Mesothelial cell of epicardium (in vitro differentiated cells): ENCODE measurements at regions not wholly inside any gene's neighbourhood (a gene's known extent, or its start where the extent isn't known, plus 50 kb on each side); places are given as distances from the start of the nearest gene placed in this dataset.

Experiments used
- DNase-seq, 2 experiments: peaks; one replicate each; pipeline ENCODE4 v3.0.0; 2021; ENCODE audit warnings: low spot score in 2 of 2; ENCODE audit not compliant: unreplicated experiment in 2 of 2
- H3K27ac Mint-ChIP-seq: 2 replicates; pipeline ENCODE4 v1.8.0; 2021; ENCODE audit warnings: mixed read lengths
- H3K27me3 Mint-ChIP-seq: 2 replicates; pipeline ENCODE4 v1.8.0; 2021; ENCODE audit warnings: low read depth, mixed read lengths
- H3K36me3 Mint-ChIP-seq: 2 replicates; pipeline ENCODE4 v1.8.0; 2021; ENCODE audit warnings: mixed read lengths
- H3K4me1 Mint-ChIP-seq: 2 replicates; pipeline ENCODE4 v1.8.0; 2021; ENCODE audit warnings: mixed read lengths
- H3K4me3 Mint-ChIP-seq: 2 replicates; pipeline ENCODE4 v1.8.0; 2021; ENCODE audit warnings: mild to moderate bottlenecking, moderate library complexity, mixed read lengths
- H3K9me3 Mint-ChIP-seq: 2 replicates; pipeline ENCODE4 v1.8.0; 2021; ENCODE audit warnings: mixed read lengths
- TF ChIP-seq, protein P1 (sequence below): fragments of 200-600 bp; sonication (generic); IDR thresholded peaks from one replicate; pipeline ENCODE4 v1.5.0; 2021; ENCODE audit warnings: antibody characterized with exemption; ENCODE audit not compliant: unreplicated experiment

DNA sequence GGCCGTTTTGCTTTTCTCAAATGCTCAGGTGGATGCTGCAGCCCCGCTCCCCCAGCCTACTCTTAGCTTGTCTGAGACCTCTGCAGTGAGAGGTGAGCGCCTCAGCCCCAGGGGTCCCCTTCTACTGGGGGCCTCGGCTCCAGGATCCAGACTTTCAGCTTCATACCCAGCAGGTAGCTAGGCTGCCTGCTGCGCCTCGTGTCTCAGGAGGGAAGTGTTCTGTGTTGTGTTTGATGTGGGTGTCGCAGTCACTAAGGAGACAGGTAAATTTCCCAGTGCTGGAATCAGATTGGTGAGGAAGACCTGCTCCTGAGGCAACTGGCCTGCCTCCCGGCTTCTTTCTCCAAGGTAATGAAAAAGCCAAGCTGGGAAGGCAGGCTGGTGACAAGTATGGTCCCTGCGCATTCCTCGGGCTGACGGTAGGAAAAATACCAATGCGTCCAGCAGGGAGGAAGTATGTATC is 604.0 kb upstream of the SALL1 start:
- Mint-ChIP-seq H3K4me1 (peaks cover 4% of the 10 kb centered on the region), H3K4me3 (no peak overlapping the region), H3K36me3 (no peaks in the 10 kb centered on the region), H3K27ac (no peak overlapping the region), H3K27me3 (peaks cover 81% of the 10 kb centered on the region), H3K9me3 (no peaks in the 10 kb centered on the region)
- DNase-seq: no peak
- TF ChIP-seq, protein P1, sequence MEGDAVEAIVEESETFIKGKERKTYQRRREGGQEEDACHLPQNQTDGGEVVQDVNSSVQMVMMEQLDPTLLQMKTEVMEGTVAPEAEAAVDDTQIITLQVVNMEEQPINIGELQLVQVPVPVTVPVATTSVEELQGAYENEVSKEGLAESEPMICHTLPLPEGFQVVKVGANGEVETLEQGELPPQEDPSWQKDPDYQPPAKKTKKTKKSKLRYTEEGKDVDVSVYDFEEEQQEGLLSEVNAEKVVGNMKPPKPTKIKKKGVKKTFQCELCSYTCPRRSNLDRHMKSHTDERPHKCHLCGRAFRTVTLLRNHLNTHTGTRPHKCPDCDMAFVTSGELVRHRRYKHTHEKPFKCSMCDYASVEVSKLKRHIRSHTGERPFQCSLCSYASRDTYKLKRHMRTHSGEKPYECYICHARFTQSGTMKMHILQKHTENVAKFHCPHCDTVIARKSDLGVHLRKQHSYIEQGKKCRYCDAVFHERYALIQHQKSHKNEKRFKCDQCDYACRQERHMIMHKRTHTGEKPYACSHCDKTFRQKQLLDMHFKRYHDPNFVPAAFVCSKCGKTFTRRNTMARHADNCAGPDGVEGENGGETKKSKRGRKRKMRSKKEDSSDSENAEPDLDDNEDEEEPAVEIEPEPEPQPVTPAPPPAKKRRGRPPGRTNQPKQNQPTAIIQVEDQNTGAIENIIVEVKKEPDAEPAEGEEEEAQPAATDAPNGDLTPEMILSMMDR: no peak

DNA sequence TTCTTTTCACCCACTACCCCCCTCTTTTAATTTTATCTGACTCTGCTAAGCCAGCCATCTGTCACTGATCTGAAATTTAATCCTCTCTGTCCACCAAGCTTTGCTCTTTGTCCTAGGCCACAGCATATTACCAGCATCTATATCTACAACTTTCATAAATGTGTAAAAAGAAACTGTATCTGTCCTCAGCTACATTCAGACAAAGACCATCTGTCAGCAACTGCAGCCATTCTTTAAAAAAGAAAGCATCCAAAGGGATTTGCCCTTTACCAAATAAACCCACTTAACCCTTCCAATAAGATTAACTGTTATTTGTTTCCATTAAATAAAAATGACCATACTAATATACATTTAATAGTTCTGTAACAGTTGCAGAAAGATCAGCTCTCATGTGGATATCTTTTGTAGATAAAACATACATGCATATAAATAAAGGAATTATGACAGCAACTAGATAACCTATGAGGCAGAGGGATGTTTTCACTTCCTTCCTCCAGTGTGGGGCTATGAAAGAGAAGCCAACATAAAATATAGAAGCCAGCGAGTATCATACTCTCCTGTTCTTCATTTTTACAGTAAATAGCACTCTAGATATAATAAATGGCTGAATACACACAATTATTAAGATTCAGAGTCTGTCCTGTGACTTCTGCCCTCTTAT is 602.5 kb upstream of the SALL1 start:
- peaks cover 4% of the 10 kb centered on the region for H3K4me1 Mint-ChIP-seq
- H3K27me3 Mint-ChIP-seq: peaks cover 78% of the 10 kb centered on the region
- TF ChIP-seq, protein P1: no peak
- H3K27ac Mint-ChIP-seq: no peak overlapping the region
- H3K9me3 Mint-ChIP-seq: no peaks in the 10 kb centered on the region
- H3K36me3 Mint-ChIP-seq: no peaks in the 10 kb centered on the region
- no peak overlapping the region for H3K4me3 Mint-ChIP-seq
- DNase-seq: no peak

DNA sequence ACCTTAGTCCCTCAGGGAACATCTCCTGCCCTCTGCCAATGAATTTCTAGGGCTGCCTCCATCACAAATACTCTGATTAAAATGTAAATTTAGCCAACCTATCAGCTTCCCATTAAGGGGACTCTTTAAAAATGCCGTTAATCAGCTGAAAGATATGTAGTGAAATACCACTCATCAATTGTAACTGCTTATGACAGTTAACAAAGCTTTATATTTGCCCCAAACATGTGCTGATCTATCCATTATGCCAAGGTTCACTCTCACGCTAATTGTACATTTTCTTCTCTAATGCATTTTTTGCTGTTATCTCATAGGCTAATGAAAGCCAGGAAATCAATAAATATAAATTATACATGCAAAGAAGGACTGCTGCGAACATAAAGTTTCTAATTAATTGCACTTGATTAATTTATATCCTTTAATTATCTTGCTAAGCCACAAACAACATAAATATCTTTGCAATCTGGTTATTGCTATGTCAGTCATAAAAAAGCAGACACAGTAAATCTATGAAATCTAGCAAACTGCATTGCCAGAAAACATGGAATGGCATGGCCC is 601.4 kb upstream of the SALL1 start:
- TF ChIP-seq, protein P1: no peak
- Mint-ChIP-seq H3K9me3 (no peaks in the 10 kb centered on the region), H3K36me3 (no peaks in the 10 kb centered on the region), H3K27me3 (peaks cover 78% of the 10 kb centered on the region), H3K27ac (no peak overlapping the region), H3K4me3 (no peak overlapping the region), H3K4me1 (peaks cover 4% of the 10 kb centered on the region)
- no peak for DNase-seq

- peaks cover 16% of the 10 kb centered on the region for H3K9me3 Mint-ChIP-seq
Observed at GRCh38 chr16:51747329-51747728, 596.3 kb upstream of the SALL1 start.

GRCh38 chr16:51734220-51734619 is 583.1 kb upstream of the SALL1 start:
- no peaks in the 10 kb centered on the region for H3K9me3 Mint-ChIP-seq
- H3K4me3 Mint-ChIP-seq: no peak overlapping the region
- TF ChIP-seq, protein P1: no peak
- no peaks in the 10 kb centered on the region for H3K36me3 Mint-ChIP-seq
- no peak for DNase-seq
- H3K4me1 Mint-ChIP-seq: no peaks in the 10 kb centered on the region
- H3K27me3 Mint-ChIP-seq: peaks cover 26% of the 10 kb centered on the region
- no peak overlapping the region for H3K27ac Mint-ChIP-seq

More at GRCh38 chr16:51747329-51747728, 596.3 kb upstream of the SALL1 start:
- H3K27ac Mint-ChIP-seq: no peak overlapping the region
- no peaks in the 10 kb centered on the region for H3K4me1 Mint-ChIP-seq
- H3K27me3 Mint-ChIP-seq: peaks cover 47% of the 10 kb centered on the region
- no peaks in the 10 kb centered on the region for H3K36me3 Mint-ChIP-seq
- no peak for DNase-seq
- TF ChIP-seq, protein P1: no peak
- no peak overlapping the region for H3K4me3 Mint-ChIP-seq
